DND-41 (cell line): ENCODE measurements at regions not wholly inside any gene's neighbourhood (a gene's known extent, or its start where the extent isn't known, plus 50 kb on each side); places are given as distances from the start of the nearest gene placed in this dataset.
"Not testable (repeated sequence)": the region's sequence is repeated elsewhere in the genome, so short reads cannot be mapped to it uniquely, and the experiment has no call there.

Experiments
- ATAC-seq: fragments of 200-7000 bp; cut with Tn5 transposase; 3 replicates; pipeline ENCODE4 v1.9.1; 2021; ENCODE audit warnings: low read depth; ENCODE audit not compliant: insufficient read depth
- DNase-seq: peaks from one replicate; pipeline ENCODE4 v3.0.0-alpha.2; 2020
- H2AFZ ChIP-seq: 2 replicates; pipeline ENCODE4 v1.6.0; 2012; ENCODE audit warnings: low read depth, low read length
- H3K27ac ChIP-seq: 2 replicates; pipeline ENCODE4 v1.5.1; 2012; ENCODE audit warnings: low read length, inconsistent platforms
- H3K27me3 ChIP-seq: fragments of 200-600 bp; sonication (generic); 2 replicates; pipeline ENCODE4 v1.6.0; 2012; ENCODE audit warnings: low read length, mild to moderate bottlenecking, inconsistent platforms; ENCODE audit not compliant: insufficient read depth, poor library complexity
- H3K36me3 ChIP-seq: 2 replicates; pipeline ENCODE4 v1.5.1; 2012; ENCODE audit warnings: low read length, inconsistent platforms; ENCODE audit not compliant: insufficient read depth
- H3K4me1 ChIP-seq: 2 replicates; pipeline ENCODE4 v1.5.1; 2012; ENCODE audit warnings: mild to moderate bottlenecking, low read length; ENCODE audit not compliant: insufficient read depth
- H3K4me2 ChIP-seq: 2 replicates; pipeline ENCODE4 v1.6.0; 2012; ENCODE audit warnings: mild to moderate bottlenecking, moderate library complexity, low read length, inconsistent platforms; ENCODE audit not compliant: insufficient read depth
- H3K4me3 ChIP-seq, 2 experiments: fragments of 200-600 bp in 1 of 2; shearing (Covaris generic) in 1 of 2; 2 replicates each; pipeline ENCODE4 v1.5.1; 2012 to 2016; ENCODE audit warnings: inconsistent platforms in 2 of 2, low read length in 2 of 2, mild to moderate bottlenecking in 2 of 2, low read depth in 1 of 2, moderate library complexity in 1 of 2
- H3K79me2 ChIP-seq: 2 replicates; pipeline ENCODE4 v1.6.0; 2012; ENCODE audit warnings: low read length, inconsistent platforms; ENCODE audit not compliant: insufficient read depth
- H3K9ac ChIP-seq: 2 replicates; pipeline ENCODE4 v1.6.0; 2012; ENCODE audit warnings: low read depth, mild to moderate bottlenecking, inconsistent platforms, low read length, moderate library complexity
- H3K9me3 ChIP-seq: 2 replicates; pipeline ENCODE4 v1.5.1; 2012; ENCODE audit warnings: low read length, moderate library complexity, mild to moderate bottlenecking, inconsistent platforms; ENCODE audit not compliant: insufficient read depth, severe bottlenecking
- H4K20me1 ChIP-seq: 2 replicates; pipeline ENCODE4 v1.6.0; 2012; ENCODE audit warnings: low read length; ENCODE audit not compliant: insufficient read depth
- CTCF ChIP-seq: IDR thresholded peaks from 2 replicates; pipeline ENCODE4 v1.5.1; 2012; ENCODE audit warnings: borderline replicate concordance, low read length, moderate library complexity, mild to moderate bottlenecking; ENCODE audit not compliant: poor library complexity, severe bottlenecking; ENCODE audit errors: extremely low read depth
- EZH2 ChIP-seq: IDR thresholded peaks from 3 replicates; pipeline ENCODE4 v1.6.1; 2012; ENCODE audit warnings: borderline replicate concordance, low read depth, mild to moderate bottlenecking, moderate library complexity, low read length, inconsistent platforms; ENCODE audit not compliant: severe bottlenecking

GRCh38 chr3:164018500-164018899 lies 1059.8 kb downstream of the SI start:
- peaks cover 5% of the 10 kb centered on the region; the same call in 1 of the 2 replicates for H3K4me1 ChIP-seq
- no peak overlapping the region for H2AFZ ChIP-seq
- no peaks in the 10 kb centered on the region for H3K79me2 ChIP-seq
- H4K20me1 ChIP-seq: no peaks in the 10 kb centered on the region
- H3K4me3 ChIP-seq: no peak overlapping the region
- no peak for ATAC-seq
- H3K9me3 ChIP-seq: no peaks in the 10 kb centered on the region
- H3K27ac ChIP-seq: no peak overlapping the region
- no peaks in the 10 kb centered on the region for H3K27me3 ChIP-seq
- no peak overlapping the region for H3K4me2 ChIP-seq
- H3K9ac ChIP-seq: no peak overlapping the region
- no peaks in the 10 kb centered on the region for H3K36me3 ChIP-seq
- no peak for DNase-seq
- TF ChIP-seq CTCF: no peak
- TF ChIP-seq EZH2: no peak

- Histone ChIP-seq H2AFZ (no peak overlapping the region), H3K4me3 (no peak overlapping the region), H3K36me3 (no peaks in the 10 kb centered on the region), H3K4me1 (no peaks in the 10 kb centered on the region), H3K4me2 (no peak overlapping the region), H3K9me3 (peaks cover 4% of the 10 kb centered on the region), H3K27me3 (no peaks in the 10 kb centered on the region), H3K79me2 (no peaks in the 10 kb centered on the region), H3K27ac (no peak overlapping the region), H3K9ac (no peak overlapping the region), H4K20me1 (no peaks in the 10 kb centered on the region)
- no peak for TF ChIP-seq EZH2
- TF ChIP-seq CTCF: no peak
- ATAC-seq (no peak), DNase-seq (no peak)
Observed at GRCh38 chr3:164007765-164008164, 1070.5 kb downstream of the SI start.

- no peaks in the 10 kb centered on the region for H3K27me3 ChIP-seq
- no peak overlapping the region for H2AFZ ChIP-seq
- no peak for ATAC-seq
- DNase-seq: no peak
- no peaks in the 10 kb centered on the region for H3K4me1 ChIP-seq
- no peaks in the 10 kb centered on the region for H3K36me3 ChIP-seq
- no peaks in the 10 kb centered on the region for H3K79me2 ChIP-seq
- no peak overlapping the region for H3K9ac ChIP-seq
- H3K4me2 ChIP-seq: no peak overlapping the region
- H3K9me3 ChIP-seq: peaks cover 4% of the 10 kb centered on the region
- H4K20me1 ChIP-seq: no peaks in the 10 kb centered on the region
- TF ChIP-seq CTCF: no peak
- H3K4me3 ChIP-seq: no peak overlapping the region
- no peak overlapping the region for H3K27ac ChIP-seq
Observed at GRCh38 chr3:164004205-164004604, 1074.1 kb downstream of the SI start.

- H3K9me3 ChIP-seq, H3K79me2 ChIP-seq, H3K4me2 ChIP-seq, H3K4me1 ChIP-seq, H2AFZ ChIP-seq, H3K36me3 ChIP-seq, H4K20me1 ChIP-seq, DNase-seq, H3K4me3 ChIP-seq, H3K27me3 ChIP-seq, H3K27ac ChIP-seq, H3K9ac ChIP-seq, ATAC-seq: not testable (repeated sequence)
Observed at GRCh38 chr3:164003016-164003415, 1075.3 kb downstream of the SI start.
